H9 (cell line): ENCODE measurements at regions not wholly inside any gene's neighbourhood (a gene's known extent, or its start where the extent isn't known, plus 50 kb on each side); places are given as distances from the start of the nearest gene placed in this dataset.

ENCODE experiments used
- DNase-seq: peaks from one replicate; pipeline ENCODE4 v3.0.0-alpha.2; 2017
- H2AFZ ChIP-seq: one replicate; pipeline ENCODE4 v1.6.1; 2013; ENCODE audit warnings: mild to moderate bottlenecking, low read length, control low read depth, moderate library complexity
- H2AK5ac ChIP-seq: 2 replicates; pipeline ENCODE4 v1.6.1; 2013; ENCODE audit warnings: low read length, control low read depth, mixed read lengths; ENCODE audit not compliant: insufficient read length
- H2BK120ac ChIP-seq: one replicate; pipeline ENCODE4 v1.6.1; 2013; ENCODE audit warnings: low read depth, mild to moderate bottlenecking, low read length, control low read depth, inconsistent platforms; ENCODE audit not compliant: poor library complexity, severe bottlenecking
- H2BK12ac ChIP-seq: 2 replicates; pipeline ENCODE4 v1.6.1; 2013; ENCODE audit warnings: low read length, control low read depth, mixed read lengths, low read depth; ENCODE audit not compliant: insufficient read length
- H2BK15ac ChIP-seq: 2 replicates; pipeline ENCODE4 v1.6.1; 2013; ENCODE audit warnings: low read depth, low read length, control low read depth
- H2BK20ac ChIP-seq: one replicate; pipeline ENCODE4 v1.6.1; 2013; ENCODE audit warnings: low read depth, mild to moderate bottlenecking, low read length, control low read depth, inconsistent platforms; ENCODE audit not compliant: poor library complexity, severe bottlenecking
- H2BK5ac ChIP-seq: 2 replicates; pipeline ENCODE4 v1.6.1; 2013; ENCODE audit warnings: low read length, control low read depth, mixed read lengths; ENCODE audit not compliant: insufficient read length
- H3K14ac ChIP-seq: 2 replicates; pipeline ENCODE4 v1.6.1; 2013; ENCODE audit warnings: low read length, control low read depth; ENCODE audit not compliant: insufficient read depth
- H3K18ac ChIP-seq: 2 replicates; pipeline ENCODE4 v1.6.1; 2013; ENCODE audit warnings: low read depth, mild to moderate bottlenecking, mixed read lengths, low read length, control low read depth; ENCODE audit not compliant: insufficient read length
- H3K23ac ChIP-seq: 2 replicates; pipeline ENCODE4 v1.6.1; 2013; ENCODE audit warnings: low read length, control low read depth, mixed read lengths, low read depth; ENCODE audit not compliant: insufficient read length
- H3K23me2 ChIP-seq: 2 replicates; pipeline ENCODE4 v1.6.1; 2013; ENCODE audit warnings: low read depth, mild to moderate bottlenecking, mixed read lengths, low read length, control low read depth; ENCODE audit not compliant: insufficient read length, poor library complexity, severe bottlenecking
- H3K27ac ChIP-seq: 2 replicates; pipeline ENCODE4 v1.5.1; 2013; ENCODE audit warnings: low read length, control low read depth, mixed read lengths, low read depth; ENCODE audit not compliant: insufficient read length
- H3K27me3 ChIP-seq: 2 replicates; pipeline ENCODE4 v1.6.1; 2013; ENCODE audit warnings: low read length, control low read depth, inconsistent platforms; ENCODE audit not compliant: insufficient read depth
- H3K4ac ChIP-seq: 2 replicates; pipeline ENCODE4 v1.6.1; 2013; ENCODE audit warnings: low read depth, mild to moderate bottlenecking, control low read depth, inconsistent platforms, low read length, moderate library complexity
- H3K4me1 ChIP-seq: 2 replicates; pipeline ENCODE4 v1.6.1; 2013; ENCODE audit warnings: low read length, control low read depth, inconsistent platforms; ENCODE audit not compliant: insufficient read depth
- H3K4me2 ChIP-seq: 2 replicates; pipeline ENCODE4 v1.6.1; 2013; ENCODE audit warnings: low read length, control low read depth, mixed read lengths; ENCODE audit not compliant: insufficient read length, insufficient read depth
- H3K56ac ChIP-seq: 2 replicates; pipeline ENCODE4 v1.6.1; 2013; ENCODE audit warnings: low read depth, mild to moderate bottlenecking, mixed read lengths, low read length, control low read depth; ENCODE audit not compliant: insufficient read length
- H3K79me1 ChIP-seq: 2 replicates; pipeline ENCODE4 v1.6.1; 2013; ENCODE audit warnings: low read depth, mild to moderate bottlenecking, moderate library complexity, low read length, control low read depth, inconsistent platforms; ENCODE audit not compliant: insufficient read depth, poor library complexity, severe bottlenecking
- H3K79me2 ChIP-seq: 2 replicates; pipeline ENCODE4 v1.6.1; 2013; ENCODE audit warnings: low read length, control low read depth, inconsistent platforms; ENCODE audit not compliant: insufficient read depth
- H3K9ac ChIP-seq: 2 replicates; pipeline ENCODE4 v1.6.1; 2013; ENCODE audit warnings: low read length, control low read depth, mixed read lengths; ENCODE audit not compliant: insufficient read length; ENCODE audit errors: extremely low read depth
- H3K9me3 ChIP-seq: one replicate; pipeline ENCODE4 v1.6.1; 2013; ENCODE audit warnings: low read depth, low read length, inconsistent platforms; ENCODE audit not compliant: control insufficient read depth
- H3T11ph ChIP-seq: one replicate; pipeline ENCODE4 v1.6.1; 2013; ENCODE audit warnings: mild to moderate bottlenecking, low read length, control low read depth, inconsistent platforms
- H4K20me1 ChIP-seq: one replicate; pipeline ENCODE4 v1.6.1; 2013; ENCODE audit not compliant: control insufficient read depth, insufficient read length, insufficient read depth
- H4K5ac ChIP-seq: 2 replicates; pipeline ENCODE4 v1.6.1; 2013; ENCODE audit warnings: low read depth, mild to moderate bottlenecking, mixed read lengths, low read length, control low read depth; ENCODE audit not compliant: insufficient read length
- H4K8ac ChIP-seq: replicated peaks from 2 replicates; pipeline ENCODE4 v1.6.1; 2013; ENCODE audit warnings: low read length, control low read depth, mixed read lengths, low read depth; ENCODE audit not compliant: insufficient read length
- H4K91ac ChIP-seq: 2 replicates; pipeline ENCODE4 v1.6.1; 2013; ENCODE audit warnings: low read depth, mild to moderate bottlenecking, moderate library complexity, mixed read lengths, low read length, control low read depth; ENCODE audit not compliant: insufficient read length
- H3K27ac Mint-ChIP-seq, 3 experiments: 2 replicates in 2 of 3; 3 replicates in 1 of 3; pipeline ENCODE4 v1.8.0; 2020 to 2021; ENCODE audit warnings: mixed read lengths in 3 of 3, mild to moderate bottlenecking in 1 of 3, moderate library complexity in 1 of 3
- H3K27me3 Mint-ChIP-seq: 2 replicates; pipeline ENCODE4 v1.8.0; 2021; ENCODE audit warnings: low read depth, mild to moderate bottlenecking, moderate library complexity, mixed read lengths
- H3K36me3 Mint-ChIP-seq, 3 experiments: 2 replicates in 2 of 3; 3 replicates in 1 of 3; pipeline ENCODE4 v1.8.0; 2020 to 2021; ENCODE audit warnings: low read depth in 3 of 3, mixed read lengths in 3 of 3; ENCODE audit not compliant: insufficient read depth in 1 of 3
- H3K4me1 Mint-ChIP-seq, 2 experiments: 2 replicates each; pipeline ENCODE4 v1.8.0; 2020; ENCODE audit warnings: mixed read lengths in 2 of 2
- H3K4me3 Mint-ChIP-seq, 2 experiments: 2 replicates in 1 of 2; 3 replicates in 1 of 2; pipeline ENCODE4 v1.8.0; 2020 to 2021; ENCODE audit warnings: mild to moderate bottlenecking in 2 of 2, mixed read lengths in 2 of 2, moderate library complexity in 1 of 2
- H3K9me3 Mint-ChIP-seq, 2 experiments: 2 replicates in 1 of 2; 3 replicates in 1 of 2; pipeline ENCODE4 v1.8.0; 2020; ENCODE audit warnings: mild to moderate bottlenecking in 2 of 2, mixed read lengths in 2 of 2, moderate library complexity in 1 of 2
- TF ChIP-seq, protein P1 (sequence below): fragments of 200-600 bp; sonication (generic); conservative IDR thresholded peaks from 3 replicates; pipeline ENCODE4 v1.8.0; 2021; ENCODE audit warnings: antibody characterized with exemption, mild to moderate bottlenecking

DNA sequence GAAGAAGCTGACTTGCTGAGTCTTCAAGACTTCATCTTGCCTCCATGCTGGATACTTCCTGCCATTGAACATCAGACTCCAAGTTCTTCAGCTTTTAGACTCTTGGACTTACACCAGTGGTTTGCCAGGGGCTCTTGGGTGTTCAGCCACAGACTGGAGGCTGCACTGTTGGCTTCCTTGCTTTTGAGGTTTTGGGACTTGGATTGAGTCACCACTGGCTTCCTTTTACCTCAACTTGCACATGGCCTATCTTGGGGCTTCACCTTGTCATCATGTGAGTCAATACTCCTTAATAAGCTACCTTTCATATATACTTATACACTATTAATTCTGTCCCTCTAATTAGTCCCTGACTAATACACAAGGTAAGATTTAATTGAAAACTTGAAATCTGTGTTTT, 361.7 kb upstream of the SEMA3C start:
- Histone ChIP-seq H3K27me3 (no peaks in the 10 kb centered on the region), H2AFZ (no peak overlapping the region), H2AK5ac (no peak overlapping the region), H4K5ac (no peak overlapping the region), H4K20me1 (no peaks in the 10 kb centered on the region), H2BK5ac (no peak overlapping the region), H2BK120ac (no peak overlapping the region), H3K56ac (no peak overlapping the region), H3K4me2 (no peak overlapping the region), H3K27ac (no peak overlapping the region), H3K14ac (no peak overlapping the region), H3K9ac (no peak overlapping the region), H3K79me1 (no peaks in the 10 kb centered on the region), H3K79me2 (no peaks in the 10 kb centered on the region), H4K8ac (no peak overlapping the region), H2BK20ac (no peak overlapping the region), H2BK15ac (no peak overlapping the region), H3K23ac (no peak overlapping the region), H4K91ac (no peak overlapping the region), H3K23me2 (no peaks in the 10 kb centered on the region), H3T11ph (no peak overlapping the region), H3K18ac (no peak overlapping the region), H3K4me1 (no peaks in the 10 kb centered on the region), H3K9me3 (no peaks in the 10 kb centered on the region), H2BK12ac (no peak overlapping the region), H3K4ac (no peak overlapping the region)
- Mint-ChIP-seq H3K4me1 (no peaks in the 10 kb centered on the region), H3K4me3 (no peak overlapping the region), H3K36me3 (peaks cover 0 to 2% (median 0%) of the 10 kb centered on the region in 3 experiments; a peak in 2 of 7 replicates), H3K9me3 (peaks cover under 1 to 1% of the 10 kb centered on the region in 2 experiments; a peak in 1 of 5 replicates), H3K27me3 (no peaks in the 10 kb centered on the region), H3K27ac (no peak overlapping the region)
- no peak for DNase-seq
- TF ChIP-seq, protein P1, sequence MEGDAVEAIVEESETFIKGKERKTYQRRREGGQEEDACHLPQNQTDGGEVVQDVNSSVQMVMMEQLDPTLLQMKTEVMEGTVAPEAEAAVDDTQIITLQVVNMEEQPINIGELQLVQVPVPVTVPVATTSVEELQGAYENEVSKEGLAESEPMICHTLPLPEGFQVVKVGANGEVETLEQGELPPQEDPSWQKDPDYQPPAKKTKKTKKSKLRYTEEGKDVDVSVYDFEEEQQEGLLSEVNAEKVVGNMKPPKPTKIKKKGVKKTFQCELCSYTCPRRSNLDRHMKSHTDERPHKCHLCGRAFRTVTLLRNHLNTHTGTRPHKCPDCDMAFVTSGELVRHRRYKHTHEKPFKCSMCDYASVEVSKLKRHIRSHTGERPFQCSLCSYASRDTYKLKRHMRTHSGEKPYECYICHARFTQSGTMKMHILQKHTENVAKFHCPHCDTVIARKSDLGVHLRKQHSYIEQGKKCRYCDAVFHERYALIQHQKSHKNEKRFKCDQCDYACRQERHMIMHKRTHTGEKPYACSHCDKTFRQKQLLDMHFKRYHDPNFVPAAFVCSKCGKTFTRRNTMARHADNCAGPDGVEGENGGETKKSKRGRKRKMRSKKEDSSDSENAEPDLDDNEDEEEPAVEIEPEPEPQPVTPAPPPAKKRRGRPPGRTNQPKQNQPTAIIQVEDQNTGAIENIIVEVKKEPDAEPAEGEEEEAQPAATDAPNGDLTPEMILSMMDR = no peak
